HepG2 (cell line): ENCODE measurements at regions not wholly inside any gene's neighbourhood (a gene's known extent, or its start where the extent isn't known, plus 50 kb on each side); places are given as distances from the start of the nearest gene placed in this dataset.

Experiments used
- CEBPB ChIP-seq: IDR thresholded peaks from 2 replicates; pipeline ENCODE4 v1.6.1; 2011; ENCODE audit warnings: low read depth, low read length, improper control_type of control experiment, borderline replicate concordance
- HNRNPK ChIP-seq: fragments of 200-400 bp; formaldehyde crosslinking; IDR thresholded peaks from 2 replicates; pipeline ENCODE4 v1.6.1; 2018; ENCODE audit warnings: low read length, low read depth, moderate library complexity, mild to moderate bottlenecking; ENCODE audit not compliant: poor library complexity, severe bottlenecking
- KDM5B ChIP-seq: sonication (generic); formaldehyde crosslinking; IDR thresholded peaks from 2 replicates; pipeline ENCODE4 v1.4.0; 2020; ENCODE audit warnings: missing genetic modification reagents, mild to moderate bottlenecking, borderline replicate concordance
- MAFF ChIP-seq: IDR thresholded peaks from 2 replicates; pipeline ENCODE4 v1.6.1; 2011; ENCODE audit warnings: low read depth, low read length, improper control_type of control experiment
- MYNN ChIP-seq: sonication (generic); formaldehyde crosslinking; IDR thresholded peaks from 2 replicates; pipeline ENCODE4 v1.4.0; 2020; ENCODE audit warnings: mild to moderate bottlenecking, low read depth, missing genetic modification reagents
- SIX1 ChIP-seq: sonication (generic); formaldehyde crosslinking; IDR thresholded peaks from 2 replicates; pipeline ENCODE4 v1.4.0; 2020; ENCODE audit warnings: missing genetic modification reagents, borderline replicate concordance
- ZFP36 ChIP-seq: fragments of 150-350 bp; IDR thresholded peaks from 2 replicates; pipeline ENCODE4 v1.6.1; 2018; ENCODE audit warnings: borderline replicate concordance, low read length, low read depth; ENCODE audit not compliant: partially characterized antibody
- ZNF17 ChIP-seq: sonication (generic); formaldehyde crosslinking; IDR thresholded peaks from 2 replicates; pipeline ENCODE4 v1.5.0; 2020; ENCODE audit warnings: mild to moderate bottlenecking, missing genetic modification reagents
- ZNF75D ChIP-seq: sonication (generic); formaldehyde crosslinking; IDR thresholded peaks from 2 replicates; pipeline ENCODE4 v1.8.1; 2023; ENCODE audit warnings: missing genetic modification reagents, mild to moderate bottlenecking, borderline replicate concordance
- TF ChIP-seq, protein P1 (sequence below): sonication (generic); formaldehyde crosslinking; IDR thresholded peaks from 2 replicates; pipeline ENCODE4 v1.4.0; 2020; ENCODE audit warnings: low read depth, missing genetic modification reagents
- TF ChIP-seq, protein P2 (sequence below): sonication (generic); formaldehyde crosslinking; IDR thresholded peaks from 2 replicates; pipeline ENCODE4 v1.5.0; 2020; ENCODE audit warnings: mild to moderate bottlenecking, missing genetic modification reagents, moderate library complexity
- TF ChIP-seq, protein P3 (sequence below): IDR thresholded peaks from 2 replicates; pipeline ENCODE4 v1.6.1; 2012; ENCODE audit warnings: inconsistent platforms
- TF ChIP-seq, protein P4 (sequence below): sonication (generic); formaldehyde crosslinking; IDR thresholded peaks from 2 replicates; pipeline ENCODE4 v1.5.0; 2020; ENCODE audit warnings: missing genetic modification reagents

DNA sequence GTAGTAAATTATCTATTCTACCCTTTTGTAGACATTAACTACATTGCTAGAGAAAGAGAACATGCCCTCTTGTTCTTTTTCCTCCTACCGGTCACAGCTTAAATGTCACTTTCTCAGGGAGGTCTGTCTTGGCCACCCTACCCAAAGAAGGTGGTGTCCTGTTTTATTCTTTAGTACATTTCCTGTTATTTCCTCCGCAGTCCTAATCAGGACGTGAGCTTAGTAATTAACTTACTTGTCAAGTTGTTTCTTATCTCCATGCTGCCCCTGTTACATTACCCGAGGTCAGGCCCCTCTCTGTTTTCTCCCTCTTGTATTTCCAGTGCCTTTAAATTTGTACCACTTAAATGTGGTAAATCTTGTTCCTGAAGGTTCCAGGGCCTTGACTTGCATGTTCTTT, 73.7 kb upstream of the RMDN2 start:
- TF ChIP-seq HNRNPK, result no peak
- no peak for TF ChIP-seq MAFF
- no peak for TF ChIP-seq ZNF75D (CRISPR knock-in tag)
- no peak for TF ChIP-seq CEBPB
- no peak for TF ChIP-seq ZFP36
- no peak for TF ChIP-seq KDM5B
- TF ChIP-seq, protein P1, sequence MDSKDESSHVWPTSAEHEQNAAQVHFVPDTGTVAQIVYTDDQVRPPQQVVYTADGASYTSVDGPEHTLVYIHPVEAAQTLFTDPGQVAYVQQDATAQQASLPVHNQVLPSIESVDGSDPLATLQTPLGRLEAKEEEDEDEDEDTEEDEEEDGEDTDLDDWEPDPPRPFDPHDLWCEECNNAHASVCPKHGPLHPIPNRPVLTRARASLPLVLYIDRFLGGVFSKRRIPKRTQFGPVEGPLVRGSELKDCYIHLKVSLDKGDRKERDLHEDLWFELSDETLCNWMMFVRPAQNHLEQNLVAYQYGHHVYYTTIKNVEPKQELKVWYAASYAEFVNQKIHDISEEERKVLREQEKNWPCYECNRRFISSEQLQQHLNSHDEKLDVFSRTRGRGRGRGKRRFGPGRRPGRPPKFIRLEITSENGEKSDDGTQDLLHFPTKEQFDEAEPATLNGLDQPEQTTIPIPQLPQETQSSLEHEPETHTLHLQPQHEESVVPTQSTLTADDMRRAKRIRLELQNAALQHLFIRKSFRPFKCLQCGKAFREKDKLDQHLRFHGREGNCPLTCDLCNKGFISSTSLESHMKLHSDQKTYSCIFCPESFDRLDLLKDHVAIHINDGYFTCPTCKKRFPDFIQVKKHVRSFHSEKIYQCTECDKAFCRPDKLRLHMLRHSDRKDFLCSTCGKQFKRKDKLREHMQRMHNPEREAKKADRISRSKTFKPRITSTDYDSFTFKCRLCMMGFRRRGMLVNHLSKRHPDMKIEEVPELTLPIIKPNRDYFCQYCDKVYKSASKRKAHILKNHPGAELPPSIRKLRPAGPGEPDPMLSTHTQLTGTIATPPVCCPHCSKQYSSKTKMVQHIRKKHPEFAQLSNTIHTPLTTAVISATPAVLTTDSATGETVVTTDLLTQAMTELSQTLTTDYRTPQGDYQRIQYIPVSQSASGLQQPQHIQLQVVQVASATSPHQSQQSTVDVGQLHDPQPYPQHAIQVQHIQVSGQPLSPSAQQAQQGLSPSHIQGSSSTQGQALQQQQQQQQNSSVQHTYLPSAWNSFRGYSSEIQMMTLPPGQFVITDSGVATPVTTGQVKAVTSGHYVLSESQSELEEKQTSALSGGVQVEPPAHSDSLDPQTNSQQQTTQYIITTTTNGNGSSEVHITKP (CRISPR knock-in tag), result no peak
- no peak for TF ChIP-seq ZNF17 (CRISPR knock-in tag)
- TF ChIP-seq, protein P2, sequence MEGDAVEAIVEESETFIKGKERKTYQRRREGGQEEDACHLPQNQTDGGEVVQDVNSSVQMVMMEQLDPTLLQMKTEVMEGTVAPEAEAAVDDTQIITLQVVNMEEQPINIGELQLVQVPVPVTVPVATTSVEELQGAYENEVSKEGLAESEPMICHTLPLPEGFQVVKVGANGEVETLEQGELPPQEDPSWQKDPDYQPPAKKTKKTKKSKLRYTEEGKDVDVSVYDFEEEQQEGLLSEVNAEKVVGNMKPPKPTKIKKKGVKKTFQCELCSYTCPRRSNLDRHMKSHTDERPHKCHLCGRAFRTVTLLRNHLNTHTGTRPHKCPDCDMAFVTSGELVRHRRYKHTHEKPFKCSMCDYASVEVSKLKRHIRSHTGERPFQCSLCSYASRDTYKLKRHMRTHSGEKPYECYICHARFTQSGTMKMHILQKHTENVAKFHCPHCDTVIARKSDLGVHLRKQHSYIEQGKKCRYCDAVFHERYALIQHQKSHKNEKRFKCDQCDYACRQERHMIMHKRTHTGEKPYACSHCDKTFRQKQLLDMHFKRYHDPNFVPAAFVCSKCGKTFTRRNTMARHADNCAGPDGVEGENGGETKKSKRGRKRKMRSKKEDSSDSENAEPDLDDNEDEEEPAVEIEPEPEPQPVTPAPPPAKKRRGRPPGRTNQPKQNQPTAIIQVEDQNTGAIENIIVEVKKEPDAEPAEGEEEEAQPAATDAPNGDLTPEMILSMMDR (CRISPR knock-in tag), result no peak
- TF ChIP-seq, protein P3, sequence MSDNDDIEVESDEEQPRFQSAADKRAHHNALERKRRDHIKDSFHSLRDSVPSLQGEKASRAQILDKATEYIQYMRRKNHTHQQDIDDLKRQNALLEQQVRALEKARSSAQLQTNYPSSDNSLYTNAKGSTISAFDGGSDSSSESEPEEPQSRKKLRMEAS, result no peak
- TF ChIP-seq, protein P4, sequence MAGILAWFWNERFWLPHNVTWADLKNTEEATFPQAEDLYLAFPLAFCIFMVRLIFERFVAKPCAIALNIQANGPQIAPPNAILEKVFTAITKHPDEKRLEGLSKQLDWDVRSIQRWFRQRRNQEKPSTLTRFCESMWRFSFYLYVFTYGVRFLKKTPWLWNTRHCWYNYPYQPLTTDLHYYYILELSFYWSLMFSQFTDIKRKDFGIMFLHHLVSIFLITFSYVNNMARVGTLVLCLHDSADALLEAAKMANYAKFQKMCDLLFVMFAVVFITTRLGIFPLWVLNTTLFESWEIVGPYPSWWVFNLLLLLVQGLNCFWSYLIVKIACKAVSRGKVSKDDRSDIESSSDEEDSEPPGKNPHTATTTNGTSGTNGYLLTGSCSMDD (CRISPR knock-in tag), result no peak
- TF ChIP-seq MYNN, result no peak
- TF ChIP-seq SIX1 (CRISPR knock-in tag), result no peak
